Cardiac fibroblast (primary cell): ENCODE measurements at regions not wholly inside any gene's neighbourhood (a gene's known extent, or its start where the extent isn't known, plus 50 kb on each side); places are given as distances from the start of the nearest gene placed in this dataset.

Experiments used
- DNase-seq, 2 donors: peaks; one replicate each; pipeline versions ENCODE4 v3.0.0 to v3.0.0-alpha.2; 2010; ENCODE audit warnings: low read depth in 2 of 2
- H3K4me3 ChIP-seq, 2 donors: replicated peaks in 1 of 2; 1 replicate in 1 of 2; 2 replicates in 1 of 2; pipeline ENCODE4 v1.5.1; 2011; ENCODE audit warnings: low read depth in 2 of 2, low read length in 2 of 2, mild to moderate bottlenecking in 2 of 2, moderate library complexity in 1 of 2
- TF ChIP-seq, protein P1 (sequence below): IDR thresholded peaks from one replicate; pipeline ENCODE4 v1.5.1; 2011; ENCODE audit warnings: low read depth, mild to moderate bottlenecking, low read length, inconsistent platforms

DNA sequence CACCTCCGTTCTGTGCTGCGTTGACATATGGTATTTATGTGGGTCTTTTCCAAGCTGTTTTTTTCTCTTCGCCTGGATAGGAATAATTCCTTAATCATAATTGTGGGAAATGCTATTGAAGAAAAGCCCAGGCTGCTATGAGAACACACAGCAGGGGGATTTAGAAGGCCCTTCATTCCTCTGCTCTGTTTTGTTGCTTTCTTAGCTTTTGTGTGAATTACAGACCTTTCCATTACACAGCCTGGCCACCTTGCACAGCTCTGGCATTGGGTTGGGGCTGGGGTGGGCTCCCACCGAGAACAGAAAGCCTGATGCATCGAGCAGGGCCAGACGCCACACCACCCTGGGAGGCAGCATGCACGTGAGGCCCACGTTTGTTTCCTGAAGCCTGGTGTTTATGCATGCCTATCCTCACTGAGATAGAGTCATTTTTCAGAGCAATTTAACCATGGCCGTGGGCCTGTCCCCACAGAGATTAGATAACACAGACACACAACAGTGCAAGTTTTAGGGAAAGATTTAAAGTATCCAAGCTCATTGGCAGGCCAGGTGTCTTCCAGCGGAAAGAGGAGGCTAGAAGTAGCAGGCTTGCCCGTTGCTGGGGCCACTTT lies 287.6 kb upstream of the PWP1 start:
- TF ChIP-seq, protein P1, sequence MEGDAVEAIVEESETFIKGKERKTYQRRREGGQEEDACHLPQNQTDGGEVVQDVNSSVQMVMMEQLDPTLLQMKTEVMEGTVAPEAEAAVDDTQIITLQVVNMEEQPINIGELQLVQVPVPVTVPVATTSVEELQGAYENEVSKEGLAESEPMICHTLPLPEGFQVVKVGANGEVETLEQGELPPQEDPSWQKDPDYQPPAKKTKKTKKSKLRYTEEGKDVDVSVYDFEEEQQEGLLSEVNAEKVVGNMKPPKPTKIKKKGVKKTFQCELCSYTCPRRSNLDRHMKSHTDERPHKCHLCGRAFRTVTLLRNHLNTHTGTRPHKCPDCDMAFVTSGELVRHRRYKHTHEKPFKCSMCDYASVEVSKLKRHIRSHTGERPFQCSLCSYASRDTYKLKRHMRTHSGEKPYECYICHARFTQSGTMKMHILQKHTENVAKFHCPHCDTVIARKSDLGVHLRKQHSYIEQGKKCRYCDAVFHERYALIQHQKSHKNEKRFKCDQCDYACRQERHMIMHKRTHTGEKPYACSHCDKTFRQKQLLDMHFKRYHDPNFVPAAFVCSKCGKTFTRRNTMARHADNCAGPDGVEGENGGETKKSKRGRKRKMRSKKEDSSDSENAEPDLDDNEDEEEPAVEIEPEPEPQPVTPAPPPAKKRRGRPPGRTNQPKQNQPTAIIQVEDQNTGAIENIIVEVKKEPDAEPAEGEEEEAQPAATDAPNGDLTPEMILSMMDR: no peak
- no peak for DNase-seq
- H3K4me3 ChIP-seq: no peak overlapping the region

DNA sequence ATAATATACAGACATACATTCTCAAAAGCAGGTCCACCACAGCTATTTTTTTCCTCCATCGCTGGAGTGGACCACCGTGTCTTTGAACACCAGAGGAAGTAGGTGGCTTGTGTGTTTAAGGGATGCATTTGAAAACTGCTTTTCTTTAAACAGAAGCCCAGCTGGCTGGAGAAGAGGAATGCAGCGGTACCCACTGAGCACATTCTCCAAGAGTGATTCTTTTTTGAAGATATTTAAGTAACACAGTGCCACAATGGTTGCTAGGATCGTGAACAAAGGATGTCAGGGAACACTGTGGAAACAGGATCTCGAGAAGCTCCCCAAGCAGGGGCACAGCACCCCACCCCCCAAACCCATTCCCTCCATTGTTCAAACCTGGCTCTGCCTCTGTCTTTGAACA lies 286.6 kb upstream of the PWP1 start:
- DNase-seq: peak in 1 of 2 donors; percentile 17
- H3K4me3 ChIP-seq: no peak overlapping the region
- TF ChIP-seq, protein P1: no peak

DNA sequence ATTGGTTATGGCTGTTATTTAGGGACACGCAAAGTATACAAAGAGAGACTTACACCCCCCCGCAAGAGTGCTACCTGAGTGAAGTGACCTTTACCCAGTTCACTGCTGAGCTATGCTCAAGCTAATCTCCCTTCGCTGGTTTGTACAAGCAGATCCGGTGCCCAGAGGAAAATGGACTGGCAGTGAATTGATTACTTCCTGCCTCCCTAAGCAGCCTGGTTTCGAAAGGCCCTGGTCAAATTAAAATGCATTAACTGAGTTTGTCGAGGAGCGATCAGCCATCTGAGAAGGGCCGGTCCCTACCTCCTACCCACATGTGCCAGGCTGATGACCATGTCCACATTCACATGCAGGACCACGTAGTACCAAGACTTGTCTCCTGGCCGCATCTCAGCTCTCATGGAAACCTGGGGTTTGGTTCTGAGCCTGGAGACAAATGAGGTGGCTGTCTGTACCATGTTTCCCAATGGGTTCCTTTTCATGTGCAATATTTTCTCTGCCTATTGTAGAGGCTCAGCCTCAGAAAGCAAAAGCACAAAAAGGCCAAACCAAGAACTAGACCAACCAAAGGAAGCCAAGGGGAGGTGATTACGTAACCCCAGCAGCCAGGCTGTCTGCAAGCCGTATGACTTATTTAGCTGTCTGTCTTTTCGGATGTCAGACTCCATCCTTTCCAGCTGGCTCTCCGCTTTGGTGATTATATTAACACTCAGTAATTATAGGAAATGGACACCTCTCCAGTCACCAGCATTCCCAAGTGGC lies 284.7 kb upstream of the PWP1 start:
- DNase-seq: peak; percentile 55 to 76
- H3K4me3 ChIP-seq: no peak overlapping the region

DNA sequence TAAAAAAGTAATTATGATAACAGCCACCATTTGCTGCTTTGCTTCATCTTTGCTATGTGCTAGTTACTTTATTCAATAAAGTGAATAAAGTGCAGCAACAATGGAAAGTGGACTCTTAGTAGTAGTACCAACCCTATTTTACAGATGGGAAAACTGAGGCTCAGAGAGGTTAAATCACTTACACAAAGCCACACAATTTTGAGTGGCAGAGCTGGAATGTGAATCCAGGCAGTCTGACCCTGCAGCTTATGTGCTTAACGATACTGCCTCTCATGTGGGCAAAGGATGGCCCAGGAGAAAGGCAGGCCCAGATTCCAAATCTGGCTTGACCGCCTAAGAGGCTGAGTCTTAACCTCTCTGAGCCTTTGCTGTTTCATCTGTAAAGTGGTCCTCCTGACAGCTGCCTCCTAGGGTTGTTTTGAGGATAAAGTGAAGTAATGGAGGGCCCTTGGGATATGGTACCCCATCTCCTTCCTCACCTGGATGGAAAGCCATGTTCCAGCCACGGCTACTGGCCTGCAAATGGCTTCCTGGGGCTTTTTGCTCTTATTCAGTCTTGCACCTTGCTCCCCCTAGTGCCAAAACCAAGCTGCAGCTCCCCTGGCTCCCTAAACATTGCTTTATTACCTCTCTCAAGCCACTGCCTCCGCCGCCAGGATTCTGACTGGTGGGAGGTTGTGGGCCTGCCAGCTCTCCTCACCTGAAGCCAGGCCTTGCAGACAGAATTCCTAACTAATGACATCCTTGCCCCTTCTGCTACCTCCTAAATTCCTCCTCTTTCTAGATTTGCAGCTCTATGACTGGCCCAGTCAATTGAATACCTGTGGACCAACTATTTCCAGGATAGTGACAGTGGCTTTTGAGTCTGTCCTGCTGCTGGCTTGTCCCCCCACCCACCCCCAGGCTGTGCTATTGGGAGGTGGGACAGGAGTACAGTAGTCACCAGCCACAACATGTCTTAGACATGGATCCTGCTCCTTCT lies 283.3 kb upstream of the PWP1 start:
- TF ChIP-seq, protein P1: peak; percentile 79
- no peak overlapping the region for H3K4me3 ChIP-seq
- peak; percentile 58 to 79 for DNase-seq

More for the DNA sequence above, 284.7 kb upstream of the PWP1 start:
- TF ChIP-seq, protein P1: no peak

DNA sequence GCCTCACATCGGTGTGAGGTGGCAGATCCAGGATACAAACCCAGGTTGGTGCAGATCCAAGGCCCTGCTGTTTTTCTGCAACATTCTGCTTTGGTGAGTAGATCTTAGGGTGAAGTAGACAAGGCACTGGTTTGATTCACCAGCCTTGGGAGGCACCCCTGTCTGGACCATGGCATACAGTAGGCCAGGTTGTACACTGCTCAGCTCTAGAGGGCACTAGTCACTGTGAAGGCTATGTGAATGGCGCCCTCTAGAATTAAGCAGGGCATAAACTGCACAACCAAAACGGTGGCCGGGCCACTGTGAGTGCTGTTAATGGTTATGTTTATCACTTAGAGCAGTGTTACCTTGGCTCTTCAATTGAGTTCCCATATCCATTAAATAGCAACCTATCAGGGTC lies 280.6 kb upstream of the PWP1 start:
- TF ChIP-seq, protein P1: peak; percentile 71
- peak in 1 of 2 donors; percentile 60 for DNase-seq
- no peak overlapping the region for H3K4me3 ChIP-seq

DNA sequence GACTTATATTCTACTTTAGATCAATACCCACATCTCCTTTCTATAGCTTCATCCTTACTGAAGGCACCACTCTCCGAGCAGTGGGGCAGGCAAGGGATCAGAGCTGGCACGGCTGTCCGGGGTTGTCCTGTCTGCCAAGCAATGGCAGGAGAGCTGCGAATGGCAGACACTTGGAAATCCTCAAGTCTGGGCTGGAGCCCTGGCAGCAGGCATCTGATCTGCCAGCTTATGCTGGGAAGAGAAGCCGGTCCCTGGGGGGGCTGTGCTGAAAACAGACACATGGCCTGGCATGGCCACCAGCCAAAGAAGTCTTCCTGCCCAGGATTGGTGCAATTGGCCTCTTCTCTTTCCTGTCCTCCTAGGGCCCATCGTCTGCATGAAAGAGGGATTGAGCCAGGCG lies 280.2 kb upstream of the PWP1 start:
- no peak for DNase-seq
- H3K4me3 ChIP-seq: no peak overlapping the region
- TF ChIP-seq, protein P1: no peak
